Fibroblast of lung (primary cell): ENCODE measurements at regions not wholly inside any gene's neighbourhood (a gene's known extent, or its start where the extent isn't known, plus 50 kb on each side); places are given as distances from the start of the nearest gene placed in this dataset.

Experiments used
- DNase-seq, 2 donors: peaks; one replicate each; pipeline versions ENCODE4 v3.0.0 to v3.0.0-alpha.2; 2010; ENCODE audit warnings: low read depth in 2 of 2
- H2AFZ ChIP-seq: 2 replicates; pipeline ENCODE4 v1.5.1; 2012; ENCODE audit warnings: low read length, control low read depth, inconsistent platforms
- H3K27ac ChIP-seq: 2 replicates; pipeline ENCODE4 v1.5.1; 2011; ENCODE audit warnings: low read length, control low read depth; ENCODE audit not compliant: insufficient read depth
- H3K27me3 ChIP-seq: 2 replicates; pipeline ENCODE4 v1.5.1; 2011; ENCODE audit warnings: mild to moderate bottlenecking, low read length; ENCODE audit not compliant: control insufficient read depth, insufficient read depth
- H3K36me3 ChIP-seq: 2 replicates; pipeline ENCODE4 v1.5.1; 2011; ENCODE audit warnings: low read length; ENCODE audit not compliant: control insufficient read depth, insufficient read depth
- H3K4me1 ChIP-seq: 2 replicates; pipeline ENCODE4 v1.5.1; 2011; ENCODE audit warnings: low read length; ENCODE audit not compliant: control insufficient read depth, insufficient read depth; ENCODE audit errors: extremely low read depth
- H3K4me2 ChIP-seq: 2 replicates; pipeline ENCODE4 v1.5.1; 2011; ENCODE audit warnings: low read length, control low read depth; ENCODE audit not compliant: insufficient read depth; ENCODE audit errors: extremely low read depth
- H3K4me3 ChIP-seq, 4 experiments: fragments of 200-600 bp in 1 of 4; sonication (generic) in 1 of 4; replicated peaks in 1 of 4; 2 replicates each; pipeline ENCODE4 v1.5.1; 2011 to 2016; ENCODE audit warnings: low read length in 4 of 4, low read depth in 3 of 4, mild to moderate bottlenecking in 3 of 4, control low read depth in 2 of 4, inconsistent platforms in 1 of 4, mixed read lengths in 1 of 4; ENCODE audit not compliant: insufficient read depth in 1 of 4; ENCODE audit errors: control extremely low read depth in 1 of 4
- H3K79me2 ChIP-seq: 2 replicates; pipeline ENCODE4 v1.5.1; 2012; ENCODE audit warnings: mild to moderate bottlenecking, low read length, inconsistent platforms; ENCODE audit not compliant: control insufficient read depth, insufficient read depth
- H3K9ac ChIP-seq: 2 replicates; pipeline ENCODE4 v1.5.1; 2011; ENCODE audit warnings: mild to moderate bottlenecking, low read length, control low read depth; ENCODE audit not compliant: insufficient read depth
- H3K9me3 ChIP-seq: 2 replicates; pipeline ENCODE4 v1.5.1; 2012; ENCODE audit warnings: low read depth, low read length; ENCODE audit not compliant: control insufficient read depth, insufficient read depth
- H4K20me1 ChIP-seq: 2 replicates; pipeline ENCODE4 v1.5.1; 2011; ENCODE audit warnings: low read length; ENCODE audit not compliant: control insufficient read depth, insufficient read depth; ENCODE audit errors: extremely low read depth
- CTCF ChIP-seq, 2 donors: IDR thresholded peaks in 1 of 2; conservative IDR thresholded peaks in 1 of 2; 1 replicate in 1 of 2; 2 replicates in 1 of 2; pipeline ENCODE4 v1.5.1; 2011 to 2012; ENCODE audit warnings: low read length in 2 of 2, control low read depth in 1 of 2, inconsistent platforms in 1 of 2, low read depth in 1 of 2, mild to moderate bottlenecking in 1 of 2
- EZH2 ChIP-seq: IDR thresholded peaks from 2 replicates; pipeline ENCODE4 v1.5.1; 2012; ENCODE audit warnings: low read length, control low read depth, mild to moderate bottlenecking; ENCODE audit errors: missing control alignments

- Histone ChIP-seq H3K9me3 (no peaks in the 10 kb centered on the region), H3K4me1 (no peaks in the 10 kb centered on the region), H3K4me3 (no peak overlapping the region), H3K36me3 (no peaks in the 10 kb centered on the region), H3K27ac (no peak overlapping the region), H3K4me2 (no peak overlapping the region), H2AFZ (no peak overlapping the region), H3K79me2 (no peaks in the 10 kb centered on the region), H3K9ac (no peak overlapping the region), H4K20me1 (no peaks in the 10 kb centered on the region), H3K27me3 (no peaks in the 10 kb centered on the region)
- peak; percentile 15 to 37 for DNase-seq
- no peak for TF ChIP-seq EZH2
- TF ChIP-seq CTCF (conservative IDR thresholded peaks at IDR 0.05 in 1 of 2, IDR thresholded peaks at IDR 0.05 in 1 of 2; ENCODE audit: low read depth in 1 of 2, low read length in 2 of 2), result no peak
Observed at GRCh38 chr4:30610361-30610760, 109.8 kb upstream of the PCDH7 start.

GRCh38 chr4:30614771-30615170 lies 105.4 kb upstream of the PCDH7 start:
- Histone ChIP-seq H3K27me3 (no peaks in the 10 kb centered on the region), H3K4me2 (no peak overlapping the region), H3K36me3 (no peaks in the 10 kb centered on the region), H3K27ac (no peak overlapping the region), H3K79me2 (no peaks in the 10 kb centered on the region), H2AFZ (no peak overlapping the region), H3K9me3 (no peaks in the 10 kb centered on the region), H3K4me1 (no peaks in the 10 kb centered on the region), H3K4me3 (no peak overlapping the region), H4K20me1 (no peaks in the 10 kb centered on the region), H3K9ac (no peak overlapping the region)
- TF ChIP-seq EZH2 (no peak), CTCF (conservative IDR thresholded peaks at IDR 0.05 in 1 of 2, IDR thresholded peaks at IDR 0.05 in 1 of 2; ENCODE audit: low read depth in 1 of 2, low read length in 2 of 2) (no peak)
- DNase-seq, result no peak

GRCh38 chr4:30616942-30617646 lies 103.1 kb upstream of the PCDH7 start:
- no peaks in the 10 kb centered on the region for H3K79me2 ChIP-seq
- H3K27ac ChIP-seq, result no peak overlapping the region
- H3K9ac ChIP-seq, result no peak overlapping the region
- H3K36me3 ChIP-seq, result no peaks in the 10 kb centered on the region
- no peak overlapping the region for H2AFZ ChIP-seq
- no peaks in the 10 kb centered on the region for H3K4me1 ChIP-seq
- H3K4me3 ChIP-seq, result no peak overlapping the region
- no peaks in the 10 kb centered on the region for H4K20me1 ChIP-seq
- TF ChIP-seq EZH2 (no peak), CTCF (conservative IDR thresholded peaks at IDR 0.05 in 1 of 2, IDR thresholded peaks at IDR 0.05 in 1 of 2; ENCODE audit: low read depth in 1 of 2, low read length in 2 of 2) (no peak)
- no peaks in the 10 kb centered on the region for H3K27me3 ChIP-seq
- H3K9me3 ChIP-seq, result no peaks in the 10 kb centered on the region
- peak; percentile 21 to 41 for DNase-seq
- H3K4me2 ChIP-seq, result no peak overlapping the region
